HL-60 (cell line): ENCODE measurements at regions not wholly inside any gene's neighbourhood (a gene's known extent, or its start where the extent isn't known, plus 50 kb on each side); places are given as distances from the start of the nearest gene placed in this dataset.

Source experiments
- DNase-seq, 2 experiments: peaks; one replicate each; pipeline ENCODE4 v3.0.0-alpha.2; 2010 to 2020; ENCODE audit warnings: low read depth in 1 of 2, low spot score in 1 of 2
- H3K27ac ChIP-seq: fragments of 250-450 bp; sonication (Bioruptor Pico); replicated peaks from 2 replicates; pipeline ENCODE4 v1.5.1; 2020; ENCODE audit warnings: mild to moderate bottlenecking, moderate library complexity
- H3K27me3 ChIP-seq: fragments of 250-450 bp; sonication (Bioruptor Pico); 2 replicates; pipeline ENCODE4 v1.5.1; 2021; ENCODE audit warnings: mild to moderate bottlenecking, moderate library complexity; ENCODE audit not compliant: insufficient read depth, poor library complexity, severe bottlenecking
- H3K4me3 ChIP-seq: replicated peaks from 2 replicates; pipeline ENCODE4 v1.5.1; 2011; ENCODE audit warnings: mild to moderate bottlenecking, control low read depth, low read length; ENCODE audit not compliant: insufficient read depth
- CTCF ChIP-seq: IDR thresholded peaks from one replicate; pipeline ENCODE4 v1.5.1; 2011; ENCODE audit warnings: low read length, control low read depth, inconsistent platforms; ENCODE audit not compliant: insufficient read depth
- GABPA ChIP-seq: IDR thresholded peaks from 2 replicates; pipeline ENCODE4 v1.6.1; 2012; ENCODE audit warnings: low read depth
- POLR2AphosphoS5 ChIP-seq: IDR thresholded peaks from 2 replicates; pipeline ENCODE4 v1.6.1; 2012; ENCODE audit warnings: low read depth
- SPI1 ChIP-seq: IDR thresholded peaks from 2 replicates; pipeline ENCODE4 v1.6.1; 2012; ENCODE audit warnings: low read depth, mild to moderate bottlenecking, borderline replicate concordance
- TF ChIP-seq, protein P1 (sequence below): IDR thresholded peaks from 2 replicates; pipeline ENCODE4 v1.6.1; 2012; ENCODE audit warnings: low read depth; ENCODE audit not compliant: insufficient replicate concordance

DNA sequence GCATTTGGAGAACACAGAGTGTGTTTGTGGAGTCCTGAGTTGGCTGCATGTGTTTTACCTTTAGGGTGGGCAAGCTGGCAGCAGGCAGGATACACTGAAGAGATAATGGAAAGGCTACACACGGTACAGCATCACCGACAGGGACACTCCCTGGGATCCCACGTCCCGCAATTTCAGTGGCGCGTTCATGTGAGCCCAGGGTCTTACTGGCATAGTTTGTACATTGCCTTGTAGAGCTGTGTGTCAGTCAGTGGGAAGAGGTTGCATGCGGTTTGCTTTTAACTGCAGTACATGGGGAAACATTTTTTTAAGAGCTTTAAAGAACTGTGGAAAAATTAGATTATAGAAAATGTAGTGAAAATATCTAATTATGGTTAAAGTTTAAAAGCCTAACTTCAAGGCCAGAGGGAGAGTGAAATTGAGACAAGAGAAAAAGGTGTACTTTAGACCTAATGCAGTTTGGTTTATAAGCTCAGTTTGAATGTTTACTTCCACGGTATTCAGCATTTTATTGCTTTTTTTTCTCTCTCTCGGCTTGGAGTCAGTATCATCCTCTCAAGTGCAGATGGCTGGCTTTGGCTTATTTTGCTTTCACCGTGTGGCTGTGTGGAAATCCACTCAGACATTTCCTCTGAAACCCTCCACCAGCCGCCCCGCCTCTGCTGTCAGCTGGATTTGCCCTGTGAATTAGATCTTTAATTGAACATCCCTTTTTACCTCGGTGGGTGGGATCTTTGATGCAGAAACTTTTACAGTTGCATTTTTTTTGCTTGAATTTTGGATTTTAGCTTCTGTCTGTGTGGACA lies 364.2 kb upstream of the COBL start:
- Histone ChIP-seq H3K27ac (no peak overlapping the region), H3K27me3 (no peaks in the 10 kb centered on the region), H3K4me3 (no peak overlapping the region)
- no peak for DNase-seq
- TF ChIP-seq POLR2AphosphoS5 (no peak), CTCF (no peak), SPI1 (no peak), GABPA (no peak)
- TF ChIP-seq, protein P1, sequence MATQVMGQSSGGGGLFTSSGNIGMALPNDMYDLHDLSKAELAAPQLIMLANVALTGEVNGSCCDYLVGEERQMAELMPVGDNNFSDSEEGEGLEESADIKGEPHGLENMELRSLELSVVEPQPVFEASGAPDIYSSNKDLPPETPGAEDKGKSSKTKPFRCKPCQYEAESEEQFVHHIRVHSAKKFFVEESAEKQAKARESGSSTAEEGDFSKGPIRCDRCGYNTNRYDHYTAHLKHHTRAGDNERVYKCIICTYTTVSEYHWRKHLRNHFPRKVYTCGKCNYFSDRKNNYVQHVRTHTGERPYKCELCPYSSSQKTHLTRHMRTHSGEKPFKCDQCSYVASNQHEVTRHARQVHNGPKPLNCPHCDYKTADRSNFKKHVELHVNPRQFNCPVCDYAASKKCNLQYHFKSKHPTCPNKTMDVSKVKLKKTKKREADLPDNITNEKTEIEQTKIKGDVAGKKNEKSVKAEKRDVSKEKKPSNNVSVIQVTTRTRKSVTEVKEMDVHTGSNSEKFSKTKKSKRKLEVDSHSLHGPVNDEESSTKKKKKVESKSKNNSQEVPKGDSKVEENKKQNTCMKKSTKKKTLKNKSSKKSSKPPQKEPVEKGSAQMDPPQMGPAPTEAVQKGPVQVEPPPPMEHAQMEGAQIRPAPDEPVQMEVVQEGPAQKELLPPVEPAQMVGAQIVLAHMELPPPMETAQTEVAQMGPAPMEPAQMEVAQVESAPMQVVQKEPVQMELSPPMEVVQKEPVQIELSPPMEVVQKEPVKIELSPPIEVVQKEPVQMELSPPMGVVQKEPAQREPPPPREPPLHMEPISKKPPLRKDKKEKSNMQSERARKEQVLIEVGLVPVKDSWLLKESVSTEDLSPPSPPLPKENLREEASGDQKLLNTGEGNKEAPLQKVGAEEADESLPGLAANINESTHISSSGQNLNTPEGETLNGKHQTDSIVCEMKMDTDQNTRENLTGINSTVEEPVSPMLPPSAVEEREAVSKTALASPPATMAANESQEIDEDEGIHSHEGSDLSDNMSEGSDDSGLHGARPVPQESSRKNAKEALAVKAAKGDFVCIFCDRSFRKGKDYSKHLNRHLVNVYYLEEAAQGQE: no peak

DNA sequence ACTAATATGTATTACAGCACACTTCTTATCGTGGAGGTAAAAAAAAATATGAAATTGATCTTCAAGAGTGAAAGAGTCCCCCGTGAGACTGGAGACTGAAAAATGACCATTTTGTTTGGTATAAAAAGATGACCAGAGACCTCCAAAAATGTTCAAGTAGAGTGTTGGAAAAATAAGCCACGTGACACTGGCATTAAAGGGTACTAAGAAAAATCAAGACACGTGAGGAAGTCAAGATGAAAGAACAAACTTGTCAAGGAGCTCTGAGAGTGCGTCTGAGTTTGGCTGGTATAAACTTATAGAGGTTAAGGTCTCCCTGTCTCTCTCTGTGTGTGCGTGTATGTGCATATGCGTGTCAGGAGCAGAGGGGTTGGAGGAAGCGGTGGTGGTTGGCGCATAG lies 362.7 kb upstream of the COBL start:
- no peaks in the 10 kb centered on the region for H3K27me3 ChIP-seq
- TF ChIP-seq POLR2AphosphoS5 (no peak), CTCF (no peak), SPI1 (no peak), GABPA (no peak)
- TF ChIP-seq, protein P1: no peak
- H3K4me3 ChIP-seq: no peak overlapping the region
- no peak overlapping the region for H3K27ac ChIP-seq
- DNase-seq: no peak

- no peak for DNase-seq
- H3K27me3 ChIP-seq: no peaks in the 10 kb centered on the region
Observed at GRCh38 chr7:51666751-51667150, 350.1 kb upstream of the COBL start.

More at GRCh38 chr7:51666751-51667150, 350.1 kb upstream of the COBL start:
- TF ChIP-seq CTCF: no peak
- no peak for TF ChIP-seq GABPA
- TF ChIP-seq POLR2AphosphoS5: no peak
- TF ChIP-seq SPI1: no peak
- TF ChIP-seq, protein P1: no peak
- Histone ChIP-seq H3K27ac (no peak overlapping the region), H3K4me3 (no peak overlapping the region)
